CD4-positive, alpha-beta memory T cell (primary cell): ENCODE measurements at regions not wholly inside any gene's neighbourhood (a gene's known extent, or its start where the extent isn't known, plus 50 kb on each side); places are given as distances from the start of the nearest gene placed in this dataset.

ENCODE experiments used
- CTCF ChIA-PET: fragments of 350-600 bp; sonication (Branson Sonifier 250); formaldehyde crosslinking; loops from one replicate; lab custom pipeline; 2021; ENCODE audit warnings: inconsistent platforms; ENCODE audit not compliant: partially characterized antibody; lab: Charles Lee
- POLR2A ChIA-PET: fragments of 350-600 bp; sonication (Branson Sonifier 250); formaldehyde crosslinking; loops from one replicate; lab custom pipeline; 2021; ENCODE audit not compliant: partially characterized antibody; lab: Charles Lee
- DNase-seq, 5 donors: peaks; one replicate each; pipeline versions ENCODE4 v3.0.0 to v3.0.0-alpha.2; 2020 to 2022; ENCODE audit warnings: mixed read lengths in 1 of 5
- H3K27ac ChIP-seq: one replicate; pipeline ENCODE4 v1.7.0; 2013; ENCODE audit warnings: low read depth, low read length
- H3K27me3 ChIP-seq: 2 replicates; pipeline ENCODE4 v1.7.0; 2013; ENCODE audit warnings: mild to moderate bottlenecking, low read length, moderate library complexity; ENCODE audit not compliant: insufficient read depth
- H3K36me3 ChIP-seq: 2 replicates; pipeline ENCODE4 v1.7.0; 2013; ENCODE audit warnings: mild to moderate bottlenecking, low read length, moderate library complexity; ENCODE audit not compliant: insufficient read depth
- H3K4me1 ChIP-seq: 2 replicates; pipeline ENCODE4 v1.7.0; 2013; ENCODE audit warnings: mild to moderate bottlenecking, low read length, moderate library complexity; ENCODE audit not compliant: insufficient read depth
- H3K4me3 ChIP-seq, 2 donors: one replicate each; pipeline ENCODE4 v1.7.0; 2013; ENCODE audit warnings: low read length in 2 of 2, mild to moderate bottlenecking in 1 of 2
- H3K9me3 ChIP-seq, 2 donors: one replicate each; pipeline ENCODE4 v1.7.0; 2013; ENCODE audit warnings: low read length in 2 of 2, control low read depth in 1 of 2; ENCODE audit not compliant: control insufficient read depth in 1 of 2
- H3K27ac Mint-ChIP-seq, 7 donors: one replicate each; pipeline ENCODE4 v1.8.0; 2020 to 2021; ENCODE audit warnings: mixed read lengths in 7 of 7, mild to moderate bottlenecking in 6 of 7, inconsistent platforms in 3 of 7, moderate library complexity in 3 of 7
- H3K27me3 Mint-ChIP-seq, 2 donors: one replicate each; pipeline ENCODE4 v1.8.0; 2020 to 2021; ENCODE audit warnings: mixed read lengths in 2 of 2
- H3K36me3 Mint-ChIP-seq, 2 donors: one replicate each; pipeline ENCODE4 v1.8.0; 2020 to 2021; ENCODE audit warnings: mixed read lengths in 2 of 2, inconsistent platforms in 1 of 2, mild to moderate bottlenecking in 1 of 2
- H3K4me1 Mint-ChIP-seq, 4 donors: one replicate each; pipeline ENCODE4 v1.8.0; 2020 to 2021; ENCODE audit warnings: mixed read lengths in 4 of 4, mild to moderate bottlenecking in 1 of 4
- H3K4me3 Mint-ChIP-seq, 8 donors: one replicate each; pipeline ENCODE4 v1.8.0; 2020 to 2021; ENCODE audit warnings: mixed read lengths in 8 of 8, mild to moderate bottlenecking in 7 of 8, moderate library complexity in 6 of 8, inconsistent platforms in 3 of 8
- H3K9me3 Mint-ChIP-seq, 8 donors: one replicate each; pipeline ENCODE4 v1.8.0; 2020 to 2021; ENCODE audit warnings: mixed read lengths in 8 of 8, mild to moderate bottlenecking in 5 of 8, inconsistent platforms in 3 of 8, moderate library complexity in 1 of 8
- intact Hi-C: fragments of 100-400 bp; cut with micrococcal nuclease; formaldehyde crosslinking; loops from one replicate; pipeline ENCODE4 v1.15.1; 2023

- ChIA-PET POLR2A (no interaction called here), CTCF (interaction anchor here (1.1 kb wide), 1 partner anchor 266 kb away, joined by 3 read pairs; no protein-coding TSS in a partner anchor)
- Mint-ChIP-seq H3K36me3 (no peaks in the 10 kb centered on the region), H3K27me3 (peaks cover 2 to 3% of the 10 kb centered on the region in 2 donors), H3K4me1 (peaks cover 2 to 12% (median 9%) of the 10 kb centered on the region in 4 donors), H3K27ac (no peak overlapping the region), H3K9me3 (no peaks in the 10 kb centered on the region), H3K4me3 (no peak overlapping the region)
- no peaks in the 10 kb centered on the region for H3K4me1 ChIP-seq
- H3K36me3 ChIP-seq, result no peaks in the 10 kb centered on the region
- no peaks in the 10 kb centered on the region for H3K9me3 ChIP-seq
- DNase-seq, result no peak
- intact Hi-C loops, result no loop called here
- no peak overlapping the region for H3K27ac ChIP-seq
- H3K27me3 ChIP-seq, result no peaks in the 10 kb centered on the region
- no peak overlapping the region for H3K4me3 ChIP-seq
These were observed 80.6 kb upstream of the IPO9 start for GRCh38 chr1:201748335-201748734.

DNA sequence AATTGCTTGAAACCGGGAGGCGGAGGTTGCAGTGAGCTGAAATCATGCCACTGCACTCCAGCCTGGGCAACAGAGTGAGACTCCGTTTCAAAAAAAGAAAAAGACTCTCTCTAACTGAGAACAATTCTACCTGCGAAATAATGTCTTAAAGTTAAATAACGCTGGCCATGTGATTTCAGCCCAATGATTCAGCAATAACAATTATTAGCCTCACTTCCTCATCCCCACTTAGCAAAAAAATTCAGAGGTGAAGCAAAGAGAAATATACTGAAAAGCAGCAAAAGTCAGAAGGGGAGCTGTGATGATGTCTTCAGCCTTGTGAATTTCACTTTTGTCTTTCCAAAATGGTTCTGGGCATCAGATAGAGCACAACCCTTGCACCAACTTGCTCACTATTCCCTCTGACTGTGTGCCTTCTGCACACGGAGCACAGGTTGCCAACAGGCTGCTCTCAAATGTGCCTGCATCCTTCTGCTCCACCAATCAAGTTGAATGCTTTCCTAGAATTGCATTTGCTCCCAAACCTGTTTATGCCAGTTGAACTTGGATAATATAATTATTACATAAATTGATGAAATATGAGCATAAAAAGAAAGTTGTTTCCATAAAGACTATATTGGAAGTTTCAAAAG lies 79.8 kb upstream of the IPO9 start:
- no peak overlapping the region for H3K4me3 Mint-ChIP-seq
- H3K9me3 Mint-ChIP-seq, result peaks cover 0 to 1% (median 0%) of the 10 kb centered on the region in 8 donors
- peaks cover 2 to 12% (median 9%) of the 10 kb centered on the region in 4 donors for H3K4me1 Mint-ChIP-seq
- H3K36me3 Mint-ChIP-seq, result no peaks in the 10 kb centered on the region
- peaks cover 4 to 8% of the 10 kb centered on the region in 2 donors for H3K27me3 Mint-ChIP-seq
- H3K9me3 ChIP-seq, result no peaks in the 10 kb centered on the region
- H3K27me3 ChIP-seq, result no peaks in the 10 kb centered on the region
- H3K4me1 ChIP-seq, result no peaks in the 10 kb centered on the region
- no peak overlapping the region for H3K4me3 ChIP-seq
- ChIA-PET POLR2A (no interaction called here), CTCF (no interaction called here)
- intact Hi-C loops, result no loop called here
- H3K27ac ChIP-seq, result no peak overlapping the region
- no peaks in the 10 kb centered on the region for H3K36me3 ChIP-seq
- DNase-seq, result no peak
- no peak overlapping the region for H3K27ac Mint-ChIP-seq

- intact Hi-C loops, result no loop called here
- Mint-ChIP-seq H3K4me1 (peaks cover 2 to 12% (median 9%) of the 10 kb centered on the region in 4 donors), H3K27ac (no peak overlapping the region), H3K4me3 (no peak overlapping the region), H3K9me3 (peaks cover 0 to 1% (median 0%) of the 10 kb centered on the region in 8 donors), H3K36me3 (no peaks in the 10 kb centered on the region), H3K27me3 (peaks cover 6 to 8% of the 10 kb centered on the region in 2 donors)
- DNase-seq, result no peak
- H3K9me3 ChIP-seq, result no peaks in the 10 kb centered on the region
- H3K27me3 ChIP-seq, result no peaks in the 10 kb centered on the region
- CTCF ChIA-PET, result no interaction called here
- H3K27ac ChIP-seq, result no peak overlapping the region
- POLR2A ChIA-PET, result no interaction called here
- no peaks in the 10 kb centered on the region for H3K36me3 ChIP-seq
- no peak overlapping the region for H3K4me3 ChIP-seq
- H3K4me1 ChIP-seq, result no peaks in the 10 kb centered on the region
These were observed 78.8 kb upstream of the IPO9 start for GRCh38 chr1:201750120-201750519.

DNA sequence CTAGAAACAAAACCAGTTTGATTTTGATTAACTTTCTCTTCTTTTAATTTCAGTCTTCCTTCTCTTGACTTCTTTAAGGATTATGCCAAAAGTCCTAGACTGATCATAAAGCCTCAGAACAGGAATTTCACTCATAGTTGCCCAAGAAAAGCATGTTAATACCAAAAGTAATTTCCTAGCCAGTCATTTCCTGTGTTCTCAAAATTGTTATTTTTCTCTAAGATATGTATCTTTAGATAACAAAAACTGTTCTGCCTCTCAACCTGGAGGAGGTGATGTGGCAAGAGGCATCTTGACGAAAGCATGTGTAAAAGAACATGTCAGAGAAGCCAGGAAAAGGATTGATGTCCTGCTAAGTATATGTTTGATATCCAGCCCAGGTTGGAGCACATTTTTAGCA lies 78.0 kb upstream of the IPO9 start:
- H3K27me3 ChIP-seq, result no peaks in the 10 kb centered on the region
- CTCF ChIA-PET, result no interaction called here
- intact Hi-C loops, result no loop called here

GRCh38 chr1:201751872-201752271 lies 77.1 kb upstream of the IPO9 start:
- POLR2A ChIA-PET, result no interaction called here
- Mint-ChIP-seq H3K4me1 (peaks cover 2 to 14% (median 9%) of the 10 kb centered on the region in 4 donors), H3K9me3 (peaks cover 0 to 1% (median 0%) of the 10 kb centered on the region in 8 donors), H3K27me3 (peaks cover 7 to 8% of the 10 kb centered on the region in 2 donors), H3K27ac (no peak overlapping the region), H3K36me3 (no peaks in the 10 kb centered on the region), H3K4me3 (no peak overlapping the region)
- Histone ChIP-seq H3K36me3 (no peaks in the 10 kb centered on the region), H3K4me3 (no peak overlapping the region), H3K9me3 (no peaks in the 10 kb centered on the region), H3K27ac (no peak overlapping the region), H3K27me3 (no peaks in the 10 kb centered on the region), H3K4me1 (no peaks in the 10 kb centered on the region)
- intact Hi-C loops, result no loop called here
- no peak for DNase-seq
- CTCF ChIA-PET, result interaction anchor here (0.7 kb wide), 1 partner anchor 31 kb away, joined by 3 read pairs; no protein-coding TSS in a partner anchor

More for the DNA sequence above, 78.0 kb upstream of the IPO9 start:
- Mint-ChIP-seq H3K27me3 (peaks cover 7 to 8% of the 10 kb centered on the region in 2 donors), H3K9me3 (peaks cover 0 to 1% (median 0%) of the 10 kb centered on the region in 8 donors), H3K27ac (peak overlapping the region in 1 of 7 donors; percentile 70), H3K36me3 (no peaks in the 10 kb centered on the region), H3K4me3 (no peak overlapping the region), H3K4me1 (peaks cover 2 to 12% (median 9%) of the 10 kb centered on the region in 4 donors)
- no peaks in the 10 kb centered on the region for H3K9me3 ChIP-seq
- no peaks in the 10 kb centered on the region for H3K4me1 ChIP-seq
- no peaks in the 10 kb centered on the region for H3K36me3 ChIP-seq
- no peak overlapping the region for H3K4me3 ChIP-seq
- no peak for DNase-seq
- H3K27ac ChIP-seq, result no peak overlapping the region
- POLR2A ChIA-PET, result no interaction called here

DNA sequence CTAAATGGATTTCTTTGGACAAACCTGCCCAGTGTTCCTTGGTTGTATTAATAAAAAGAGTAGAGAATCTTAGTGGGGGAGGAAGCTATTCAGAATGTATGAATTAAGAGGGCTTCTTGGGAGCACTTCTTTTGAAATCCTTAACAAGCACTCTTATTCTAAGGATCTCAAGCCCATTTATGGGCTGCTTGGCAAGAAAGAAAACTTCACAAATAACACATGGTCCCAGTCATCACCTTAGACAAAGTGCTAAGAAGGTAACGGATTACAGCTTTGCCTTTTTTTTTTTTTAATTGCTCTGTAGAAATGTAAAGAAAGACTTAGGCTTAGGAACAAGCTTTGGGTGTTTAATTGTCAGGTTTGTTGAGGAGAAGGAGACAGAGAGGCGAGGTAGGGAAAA lies 76.6 kb upstream of the IPO9 start:
- no peaks in the 10 kb centered on the region for H3K36me3 Mint-ChIP-seq
- no peak overlapping the region for H3K4me3 Mint-ChIP-seq
- POLR2A ChIA-PET, result no interaction called here

GRCh38 chr1:201753492-201753891 lies 75.5 kb upstream of the IPO9 start:
- POLR2A ChIA-PET, result no interaction called here
- intact Hi-C loops, result no loop called here
- H3K27me3 Mint-ChIP-seq, result peaks cover 5 to 6% of the 10 kb centered on the region in 2 donors
- H3K36me3 Mint-ChIP-seq, result no peaks in the 10 kb centered on the region
- H3K27ac ChIP-seq, result no peak overlapping the region
- H3K4me1 Mint-ChIP-seq, result peaks cover 3 to 20% (median 9%) of the 10 kb centered on the region in 4 donors
- H3K4me3 Mint-ChIP-seq, result no peak overlapping the region
- CTCF ChIA-PET, result no interaction called here
- H3K4me3 ChIP-seq, result no peak overlapping the region
- peaks cover 0 to 1% (median 0%) of the 10 kb centered on the region in 8 donors for H3K9me3 Mint-ChIP-seq
- no peak for DNase-seq
- no peaks in the 10 kb centered on the region for H3K4me1 ChIP-seq
- no peaks in the 10 kb centered on the region for H3K9me3 ChIP-seq
- no peak overlapping the region for H3K27ac Mint-ChIP-seq
- no peaks in the 10 kb centered on the region for H3K27me3 ChIP-seq
- H3K36me3 ChIP-seq, result no peaks in the 10 kb centered on the region

More for the DNA sequence above, 76.6 kb upstream of the IPO9 start:
- no peak overlapping the region for H3K27ac ChIP-seq
- no peaks in the 10 kb centered on the region for H3K4me1 ChIP-seq
- Mint-ChIP-seq H3K27ac (no peak overlapping the region), H3K9me3 (peaks cover 0 to 1% (median 0%) of the 10 kb centered on the region in 8 donors), H3K27me3 (peaks cover 7 to 8% of the 10 kb centered on the region in 2 donors), H3K4me1 (peaks cover 3 to 18% (median 9%) of the 10 kb centered on the region in 4 donors)
- no peaks in the 10 kb centered on the region for H3K27me3 ChIP-seq
- DNase-seq, result no peak
- intact Hi-C loops, result no loop called here
- H3K4me3 ChIP-seq, result no peak overlapping the region
- H3K36me3 ChIP-seq, result no peaks in the 10 kb centered on the region
- H3K9me3 ChIP-seq, result no peaks in the 10 kb centered on the region
- CTCF ChIA-PET, result interaction anchor here (0.7 kb wide), 1 partner anchor 31 kb away, joined by 3 read pairs; no protein-coding TSS in a partner anchor
